Esophagus squamous epithelium (tissue), 4 donors: ENCODE measurements at regions not wholly inside any gene's neighbourhood (a gene's known extent, or its start where the extent isn't known, plus 50 kb on each side); places are given as distances from the start of the nearest gene placed in this dataset.

Experiments used
- CTCF ChIP-seq, 6 experiments: fragments of 450-650 bp in 4 of 6; fragments of 200-600 bp in 2 of 6; sonication (generic) in 2 of 6; IDR thresholded peaks; one replicate each; pipeline ENCODE4 v1.5.1; 2016 to 2019; ENCODE audit warnings: antibody characterized with exemption in 6 of 6, mild to moderate bottlenecking in 4 of 6, moderate library complexity in 4 of 6
- POLR2A ChIP-seq, 4 donors: fragments of 450-650 bp; IDR thresholded peaks; one replicate each; pipeline ENCODE4 v1.6.1; 2017; ENCODE audit warnings: antibody characterized with exemption in 4 of 4, mild to moderate bottlenecking in 4 of 4, moderate library complexity in 3 of 4

DNA sequence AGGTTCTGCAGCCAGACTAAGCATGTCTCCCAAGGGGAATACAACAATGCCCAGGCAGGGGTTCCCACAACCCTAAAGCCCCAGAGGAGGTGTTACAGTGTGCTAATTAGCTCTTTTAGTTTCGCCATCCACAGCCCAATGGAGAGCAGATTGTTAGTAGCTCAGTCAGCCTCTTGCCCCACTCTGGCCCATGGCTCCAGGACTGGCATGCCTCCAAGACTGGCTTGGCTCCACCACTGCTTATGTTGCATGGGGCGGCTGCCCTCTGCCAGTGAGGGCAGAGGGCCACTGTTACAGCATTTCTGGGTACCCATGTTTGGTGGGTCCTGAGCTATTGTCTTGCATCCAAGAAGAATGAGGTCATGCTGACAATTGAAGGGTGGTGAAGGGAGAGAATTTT is 231.1 kb upstream of the MDFIC2 start:
- TF ChIP-seq CTCF (IDR thresholded peaks at IDR 0.05), result no peak
- no peak for TF ChIP-seq POLR2A (IDR thresholded peaks at IDR 0.05)
